Astrocyte of the spinal cord (primary cell): ENCODE measurements at regions not wholly inside any gene's neighbourhood (a gene's known extent, or its start where the extent isn't known, plus 50 kb on each side); places are given as distances from the start of the nearest gene placed in this dataset.

Source experiments
- DNase-seq: peaks from one replicate; pipeline ENCODE4 v3.0.0; 2011; ENCODE audit warnings: low read depth, low spot score
- H3K4me3 ChIP-seq: 2 replicates; pipeline ENCODE4 v1.5.1; 2011; ENCODE audit warnings: low read depth, mild to moderate bottlenecking, low read length, moderate library complexity
- in situ Hi-C: cut with HindIII; loops from 2 replicates; pipeline ENCODE4 v1.10.0; 2017; ENCODE audit warnings: low sequenced_read_pairs
- TF ChIP-seq, protein P1 (sequence below): IDR thresholded peaks from 2 replicates; pipeline ENCODE4 v1.5.1; 2012; ENCODE audit warnings: low read depth, mild to moderate bottlenecking, low read length, inconsistent platforms

DNA sequence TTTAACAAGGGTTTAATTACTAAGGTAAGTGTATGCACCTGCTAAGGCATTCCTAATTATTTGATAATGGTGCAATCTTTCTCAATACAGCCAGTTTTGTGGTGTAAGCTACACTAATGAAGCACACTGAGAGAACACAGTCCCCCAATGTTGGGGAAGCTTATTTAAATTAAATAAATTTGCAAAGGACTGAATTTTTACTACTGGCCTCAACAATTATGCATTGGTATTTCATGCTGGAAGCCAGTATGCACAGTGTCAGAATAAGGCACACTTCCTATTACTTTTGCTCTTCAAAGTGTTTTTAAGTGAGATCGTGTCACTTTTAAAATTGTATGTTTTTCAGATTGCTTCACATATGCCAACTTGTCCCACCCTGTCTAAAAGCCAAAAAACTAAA, 103.2 kb upstream of the ZNF521 start:
- in situ Hi-C loops: no loop called here
- DNase-seq: no peak
- H3K4me3 ChIP-seq: no peak overlapping the region
- TF ChIP-seq, protein P1, sequence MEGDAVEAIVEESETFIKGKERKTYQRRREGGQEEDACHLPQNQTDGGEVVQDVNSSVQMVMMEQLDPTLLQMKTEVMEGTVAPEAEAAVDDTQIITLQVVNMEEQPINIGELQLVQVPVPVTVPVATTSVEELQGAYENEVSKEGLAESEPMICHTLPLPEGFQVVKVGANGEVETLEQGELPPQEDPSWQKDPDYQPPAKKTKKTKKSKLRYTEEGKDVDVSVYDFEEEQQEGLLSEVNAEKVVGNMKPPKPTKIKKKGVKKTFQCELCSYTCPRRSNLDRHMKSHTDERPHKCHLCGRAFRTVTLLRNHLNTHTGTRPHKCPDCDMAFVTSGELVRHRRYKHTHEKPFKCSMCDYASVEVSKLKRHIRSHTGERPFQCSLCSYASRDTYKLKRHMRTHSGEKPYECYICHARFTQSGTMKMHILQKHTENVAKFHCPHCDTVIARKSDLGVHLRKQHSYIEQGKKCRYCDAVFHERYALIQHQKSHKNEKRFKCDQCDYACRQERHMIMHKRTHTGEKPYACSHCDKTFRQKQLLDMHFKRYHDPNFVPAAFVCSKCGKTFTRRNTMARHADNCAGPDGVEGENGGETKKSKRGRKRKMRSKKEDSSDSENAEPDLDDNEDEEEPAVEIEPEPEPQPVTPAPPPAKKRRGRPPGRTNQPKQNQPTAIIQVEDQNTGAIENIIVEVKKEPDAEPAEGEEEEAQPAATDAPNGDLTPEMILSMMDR: no peak

DNA sequence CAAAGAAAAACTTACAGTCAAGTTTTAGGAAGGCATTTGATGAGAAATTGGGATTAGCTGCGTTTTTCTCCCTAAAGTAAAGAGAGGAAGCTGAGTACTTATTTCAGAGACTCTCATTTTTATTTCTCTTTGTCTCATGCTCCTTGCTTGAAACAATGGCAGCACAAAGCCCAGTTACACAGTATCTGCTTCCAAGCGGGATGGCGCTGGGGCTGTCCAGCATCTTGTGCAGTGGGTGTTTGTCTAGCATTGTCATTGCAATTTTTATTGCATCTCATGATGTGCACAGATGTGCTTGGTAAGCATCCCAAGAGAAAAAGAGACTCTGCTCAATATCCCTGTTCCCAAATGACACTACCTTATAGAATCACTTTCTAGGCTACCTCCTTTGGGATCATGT, 102.8 kb upstream of the ZNF521 start:
- in situ Hi-C loops: no loop called here
- TF ChIP-seq, protein P1: no peak
- no peak for DNase-seq
- H3K4me3 ChIP-seq: no peak overlapping the region

DNA sequence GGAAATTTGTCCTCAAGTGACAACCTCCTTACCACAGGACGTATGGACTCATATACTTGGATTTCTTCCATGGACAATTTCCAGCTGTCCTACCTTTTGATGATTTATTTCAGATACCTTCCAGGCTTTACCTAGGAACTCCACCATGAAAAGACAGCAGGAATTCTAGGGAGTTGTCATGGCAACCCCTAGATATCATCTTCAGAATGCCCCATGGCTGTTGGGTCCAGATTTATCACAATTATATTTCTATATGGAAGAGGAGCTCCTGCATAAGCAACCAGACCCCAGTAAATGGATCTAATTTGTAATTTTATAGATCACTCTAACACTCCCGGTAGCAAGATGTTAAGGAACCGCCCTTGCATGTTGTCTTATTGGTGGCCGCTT, 102.3 kb upstream of the ZNF521 start:
- in situ Hi-C loops: no loop called here
- DNase-seq: no peak
- no peak overlapping the region for H3K4me3 ChIP-seq
- TF ChIP-seq, protein P1: no peak

DNA sequence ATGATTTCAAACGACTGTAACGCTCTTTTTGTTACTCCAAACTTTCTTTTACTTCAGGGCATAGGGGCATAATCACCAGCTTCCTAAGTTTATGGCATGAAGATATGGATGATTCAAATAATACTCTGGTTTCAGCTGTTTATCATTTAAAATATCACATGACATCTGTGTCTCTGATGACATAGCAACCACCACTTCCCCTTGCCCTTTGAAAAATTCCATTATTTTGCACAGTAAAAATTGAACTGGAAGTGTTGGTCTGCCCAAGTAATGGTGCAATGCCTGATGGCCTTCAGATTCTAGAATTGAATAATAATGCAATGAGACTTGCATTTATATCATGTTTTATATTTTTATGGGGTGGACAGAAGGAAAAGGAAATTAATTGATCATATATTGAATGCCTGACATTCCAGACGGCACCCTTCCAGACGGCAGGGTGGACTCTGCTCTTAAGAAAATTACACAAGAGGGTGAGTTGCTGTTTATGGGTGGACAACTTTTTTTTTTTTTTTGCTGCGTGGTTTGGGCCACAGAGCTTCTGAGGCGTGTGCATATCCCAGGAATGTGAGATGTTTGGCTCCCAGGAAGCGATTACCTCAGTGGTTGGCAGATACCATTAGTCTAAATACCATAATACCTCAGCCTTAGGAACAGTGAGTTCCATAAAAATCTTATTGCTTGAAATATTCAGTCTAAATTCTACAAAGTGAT, 101.7 kb upstream of the ZNF521 start:
- TF ChIP-seq, protein P1: no peak
- in situ Hi-C loops: no loop called here
- H3K4me3 ChIP-seq: no peak overlapping the region
- peak; percentile 26 for DNase-seq

DNA sequence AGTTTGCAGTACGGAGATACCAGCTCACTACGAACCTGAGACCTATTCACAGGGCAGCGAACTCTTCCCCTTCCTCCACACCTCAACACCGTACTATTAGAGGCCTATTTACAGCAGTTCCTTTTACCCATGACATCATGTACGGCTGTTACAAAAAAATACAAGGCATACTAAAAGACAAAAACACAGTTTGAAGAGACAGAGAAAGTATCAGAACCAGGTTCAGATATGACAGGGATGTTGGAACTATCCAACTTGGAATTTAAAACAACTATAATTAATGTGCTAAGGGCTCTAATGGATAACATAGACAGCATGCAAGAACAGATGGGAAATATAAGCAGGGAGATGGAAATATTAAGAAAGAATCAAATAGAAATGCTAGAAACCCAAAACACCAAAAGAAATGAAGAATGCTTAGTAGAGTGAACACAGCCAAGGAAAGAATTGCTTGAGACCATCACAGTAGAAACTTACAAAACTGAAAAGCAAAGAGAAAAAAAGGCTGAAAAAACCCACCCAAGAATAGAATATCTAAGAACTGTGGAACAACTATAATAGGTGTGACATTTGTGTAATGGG, 99.2 kb upstream of the ZNF521 start:
- in situ Hi-C loops: no loop called here
- no peak for DNase-seq
- no peak overlapping the region for H3K4me3 ChIP-seq
- TF ChIP-seq, protein P1: no peak

DNA sequence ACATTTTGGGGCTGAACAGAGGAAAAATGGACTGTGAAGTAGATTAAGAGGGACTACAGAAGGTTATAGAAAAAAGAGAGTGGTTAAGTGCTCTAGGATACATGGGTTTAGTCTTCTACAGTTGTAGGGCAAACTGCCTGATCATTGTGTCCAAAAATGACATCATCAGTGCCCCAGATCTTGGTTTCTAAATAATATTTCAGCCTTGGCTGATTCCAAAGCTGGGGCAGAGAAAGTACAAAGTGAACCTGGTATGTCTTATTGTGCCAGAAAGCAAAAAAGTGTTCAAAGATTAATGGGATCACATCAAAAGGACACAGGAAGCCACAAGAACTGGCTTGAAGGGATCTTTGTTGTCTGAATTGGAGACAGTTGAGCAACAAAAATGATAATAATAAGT, 97.1 kb upstream of the ZNF521 start:
- H3K4me3 ChIP-seq: no peak overlapping the region
- DNase-seq: no peak
- TF ChIP-seq, protein P1: no peak
- in situ Hi-C loops: no loop called here
